ENCODE measurements at regions not wholly inside any gene's neighbourhood (a gene's known extent, or its start where the extent isn't known, plus 50 kb on each side); places are given as distances from the start of the nearest gene placed in this dataset.

DNA sequence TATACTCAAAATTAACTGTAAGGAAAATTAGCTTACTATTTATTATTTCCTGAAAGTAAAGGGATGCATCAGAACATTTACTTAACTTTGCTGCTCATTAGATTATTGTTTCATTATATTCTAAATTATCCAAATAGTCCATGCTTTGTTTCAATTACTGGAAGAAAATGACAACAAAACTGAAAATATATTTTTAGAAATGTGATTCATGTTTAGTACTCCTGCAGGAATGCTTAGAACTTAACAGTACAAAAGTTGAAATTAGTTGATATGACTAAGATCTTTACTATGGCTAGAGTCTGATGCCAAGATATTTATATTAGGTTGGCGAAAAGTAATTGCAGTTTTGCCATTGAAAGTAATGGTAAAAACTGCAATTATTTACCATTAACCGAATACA, 660.5 kb upstream of the PABPC4L start:
- Histone ChIP-seq H3K4me2 (ENCODE audit: low read length) (no peak overlapping the region), H2AFZ (ENCODE audit: low read depth, low read length, poor library complexity, severe bottlenecking) (no peak overlapping the region), H3K9me3 (ENCODE audit: control insufficient read depth in 1 of 2, insufficient read depth in 1 of 2, low read depth in 1 of 2, low read length in 2 of 2) (no peaks in the 10 kb centered on the region), H4K20me1 (ENCODE audit: insufficient read depth) (no peaks in the 10 kb centered on the region), H3K4me1 (ENCODE audit: control insufficient read depth in 1 of 2, insufficient read depth in 2 of 2, low read length in 2 of 2) (no peaks in the 10 kb centered on the region), H3K36me3 (ENCODE audit: control insufficient read depth in 1 of 2, insufficient read depth in 2 of 2, low read length in 2 of 2) (no peaks in the 10 kb centered on the region), H3K27me3 (ENCODE audit: insufficient read depth, low read length) (no peaks in the 10 kb centered on the region), H3K27ac (ENCODE audit: low read depth, low read length) (no peak overlapping the region), H3K79me2 (ENCODE audit: insufficient read depth, low read length) (no peaks in the 10 kb centered on the region), H3K9me2 (ENCODE audit: insufficient read depth) (no peaks in the 10 kb centered on the region), H3K4me3 (replicated peaks in 1 of 2; ENCODE audit: low read depth in 1 of 2, low read length in 2 of 2) (no peak overlapping the region), H3K9ac (ENCODE audit: low read length) (no peak overlapping the region)
- intact Hi-C loops (cut with micrococcal nuclease): no loop called here
- ATAC-seq (no peak), DNase-seq (ENCODE audit: low read depth, low spot score) (no peak)
- BruUV-seq (replicated peaks): no TSS peak
- ChIA-PET CTCF (no interaction called here), RAD21 (ENCODE audit: low non-redundant PET in 1 of 2, low total read pairs in 2 of 2, uncharacterized antibody in 2 of 2, unreplicated experiment in 2 of 2) (no interaction called here), POLR2A (no interaction called here)
- TF ChIP-seq, protein P1, sequence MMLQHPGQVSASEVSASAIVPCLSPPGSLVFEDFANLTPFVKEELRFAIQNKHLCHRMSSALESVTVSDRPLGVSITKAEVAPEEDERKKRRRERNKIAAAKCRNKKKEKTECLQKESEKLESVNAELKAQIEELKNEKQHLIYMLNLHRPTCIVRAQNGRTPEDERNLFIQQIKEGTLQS (IDR thresholded peaks at IDR 0.05): no peak
- TF ChIP-seq, protein P2, sequence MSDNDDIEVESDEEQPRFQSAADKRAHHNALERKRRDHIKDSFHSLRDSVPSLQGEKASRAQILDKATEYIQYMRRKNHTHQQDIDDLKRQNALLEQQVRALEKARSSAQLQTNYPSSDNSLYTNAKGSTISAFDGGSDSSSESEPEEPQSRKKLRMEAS (IDR thresholded peaks at IDR 0.05): no peak
- TF ChIP-seq CBX3 (IDR thresholded peaks at IDR 0.05; ENCODE audit: low read depth): no peak
- no peak for TF ChIP-seq ZFX (IDR thresholded peaks at IDR 0.05)
- TF ChIP-seq EZH2 (IDR thresholded peaks at IDR 0.05): no peak
- no peak for TF ChIP-seq ZNF274 (IDR thresholded peaks at IDR 0.05; ENCODE audit: low read depth, low read length)
- TF ChIP-seq, protein P3, sequence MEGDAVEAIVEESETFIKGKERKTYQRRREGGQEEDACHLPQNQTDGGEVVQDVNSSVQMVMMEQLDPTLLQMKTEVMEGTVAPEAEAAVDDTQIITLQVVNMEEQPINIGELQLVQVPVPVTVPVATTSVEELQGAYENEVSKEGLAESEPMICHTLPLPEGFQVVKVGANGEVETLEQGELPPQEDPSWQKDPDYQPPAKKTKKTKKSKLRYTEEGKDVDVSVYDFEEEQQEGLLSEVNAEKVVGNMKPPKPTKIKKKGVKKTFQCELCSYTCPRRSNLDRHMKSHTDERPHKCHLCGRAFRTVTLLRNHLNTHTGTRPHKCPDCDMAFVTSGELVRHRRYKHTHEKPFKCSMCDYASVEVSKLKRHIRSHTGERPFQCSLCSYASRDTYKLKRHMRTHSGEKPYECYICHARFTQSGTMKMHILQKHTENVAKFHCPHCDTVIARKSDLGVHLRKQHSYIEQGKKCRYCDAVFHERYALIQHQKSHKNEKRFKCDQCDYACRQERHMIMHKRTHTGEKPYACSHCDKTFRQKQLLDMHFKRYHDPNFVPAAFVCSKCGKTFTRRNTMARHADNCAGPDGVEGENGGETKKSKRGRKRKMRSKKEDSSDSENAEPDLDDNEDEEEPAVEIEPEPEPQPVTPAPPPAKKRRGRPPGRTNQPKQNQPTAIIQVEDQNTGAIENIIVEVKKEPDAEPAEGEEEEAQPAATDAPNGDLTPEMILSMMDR (IDR thresholded peaks at IDR 0.05 in 2 of 3, conservative IDR thresholded peaks at IDR 0.05 in 1 of 3; ENCODE audit: borderline replicate concordance in 1 of 3, insufficient read depth in 1 of 3, low read depth in 2 of 3, low read length in 2 of 3): no peak
- TF ChIP-seq SRF (IDR thresholded peaks at IDR 0.05; ENCODE audit: low read depth): no peak
- no peak for TF ChIP-seq RAD21 (IDR thresholded peaks at IDR 0.05; ENCODE audit: low read depth)
- TF ChIP-seq ELF1 (IDR thresholded peaks at IDR 0.05; ENCODE audit: borderline replicate concordance, low read depth): no peak
- TF ChIP-seq EZH2phosphoT487 (IDR thresholded peaks at IDR 0.05; ENCODE audit: borderline replicate concordance): no peak
- no peak for TF ChIP-seq FOSL1 (IDR thresholded peaks at IDR 0.05; ENCODE audit: low read depth)
- TF ChIP-seq TCF7L2 (IDR thresholded peaks at IDR 0.05; ENCODE audit: borderline replicate concordance, extremely low read depth, insufficient read depth, insufficient read length): no peak
- TF ChIP-seq SP1 (IDR thresholded peaks at IDR 0.05; ENCODE audit: low read depth): no peak
- TF ChIP-seq POLR2AphosphoS5 (IDR thresholded peaks at IDR 0.05; ENCODE audit: low read depth, low read length): no peak
- TF ChIP-seq, protein P4, sequence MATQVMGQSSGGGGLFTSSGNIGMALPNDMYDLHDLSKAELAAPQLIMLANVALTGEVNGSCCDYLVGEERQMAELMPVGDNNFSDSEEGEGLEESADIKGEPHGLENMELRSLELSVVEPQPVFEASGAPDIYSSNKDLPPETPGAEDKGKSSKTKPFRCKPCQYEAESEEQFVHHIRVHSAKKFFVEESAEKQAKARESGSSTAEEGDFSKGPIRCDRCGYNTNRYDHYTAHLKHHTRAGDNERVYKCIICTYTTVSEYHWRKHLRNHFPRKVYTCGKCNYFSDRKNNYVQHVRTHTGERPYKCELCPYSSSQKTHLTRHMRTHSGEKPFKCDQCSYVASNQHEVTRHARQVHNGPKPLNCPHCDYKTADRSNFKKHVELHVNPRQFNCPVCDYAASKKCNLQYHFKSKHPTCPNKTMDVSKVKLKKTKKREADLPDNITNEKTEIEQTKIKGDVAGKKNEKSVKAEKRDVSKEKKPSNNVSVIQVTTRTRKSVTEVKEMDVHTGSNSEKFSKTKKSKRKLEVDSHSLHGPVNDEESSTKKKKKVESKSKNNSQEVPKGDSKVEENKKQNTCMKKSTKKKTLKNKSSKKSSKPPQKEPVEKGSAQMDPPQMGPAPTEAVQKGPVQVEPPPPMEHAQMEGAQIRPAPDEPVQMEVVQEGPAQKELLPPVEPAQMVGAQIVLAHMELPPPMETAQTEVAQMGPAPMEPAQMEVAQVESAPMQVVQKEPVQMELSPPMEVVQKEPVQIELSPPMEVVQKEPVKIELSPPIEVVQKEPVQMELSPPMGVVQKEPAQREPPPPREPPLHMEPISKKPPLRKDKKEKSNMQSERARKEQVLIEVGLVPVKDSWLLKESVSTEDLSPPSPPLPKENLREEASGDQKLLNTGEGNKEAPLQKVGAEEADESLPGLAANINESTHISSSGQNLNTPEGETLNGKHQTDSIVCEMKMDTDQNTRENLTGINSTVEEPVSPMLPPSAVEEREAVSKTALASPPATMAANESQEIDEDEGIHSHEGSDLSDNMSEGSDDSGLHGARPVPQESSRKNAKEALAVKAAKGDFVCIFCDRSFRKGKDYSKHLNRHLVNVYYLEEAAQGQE (IDR thresholded peaks at IDR 0.05; ENCODE audit: low read depth): no peak
- TF ChIP-seq SIN3A (IDR thresholded peaks at IDR 0.05; ENCODE audit: low read depth): no peak
- TF ChIP-seq YY1 (IDR thresholded peaks at IDR 0.05; ENCODE audit: extremely low read depth, insufficient replicate concordance, low read depth, low read length): no peak
- TF ChIP-seq POLR2A (IDR thresholded peaks at IDR 0.05; ENCODE audit: borderline replicate concordance, extremely low read depth, insufficient read depth, insufficient read length): no peak
- TF ChIP-seq, protein P5, sequence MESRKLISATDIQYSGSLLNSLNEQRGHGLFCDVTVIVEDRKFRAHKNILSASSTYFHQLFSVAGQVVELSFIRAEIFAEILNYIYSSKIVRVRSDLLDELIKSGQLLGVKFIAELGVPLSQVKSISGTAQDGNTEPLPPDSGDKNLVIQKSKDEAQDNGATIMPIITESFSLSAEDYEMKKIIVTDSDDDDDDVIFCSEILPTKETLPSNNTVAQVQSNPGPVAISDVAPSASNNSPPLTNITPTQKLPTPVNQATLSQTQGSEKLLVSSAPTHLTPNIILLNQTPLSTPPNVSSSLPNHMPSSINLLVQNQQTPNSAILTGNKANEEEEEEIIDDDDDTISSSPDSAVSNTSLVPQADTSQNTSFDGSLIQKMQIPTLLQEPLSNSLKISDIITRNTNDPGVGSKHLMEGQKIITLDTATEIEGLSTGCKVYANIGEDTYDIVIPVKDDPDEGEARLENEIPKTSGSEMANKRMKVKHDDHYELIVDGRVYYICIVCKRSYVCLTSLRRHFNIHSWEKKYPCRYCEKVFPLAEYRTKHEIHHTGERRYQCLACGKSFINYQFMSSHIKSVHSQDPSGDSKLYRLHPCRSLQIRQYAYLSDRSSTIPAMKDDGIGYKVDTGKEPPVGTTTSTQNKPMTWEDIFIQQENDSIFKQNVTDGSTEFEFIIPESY (IDR thresholded peaks at IDR 0.05; ENCODE audit: extremely low read depth, insufficient replicate concordance, low read length): no peak

All from HCT116 (cell line).